ENCODE measurements at regions not wholly inside any gene's neighbourhood (a gene's known extent, or its start where the extent isn't known, plus 50 kb on each side); places are given as distances from the start of the nearest gene placed in this dataset.

DNA sequence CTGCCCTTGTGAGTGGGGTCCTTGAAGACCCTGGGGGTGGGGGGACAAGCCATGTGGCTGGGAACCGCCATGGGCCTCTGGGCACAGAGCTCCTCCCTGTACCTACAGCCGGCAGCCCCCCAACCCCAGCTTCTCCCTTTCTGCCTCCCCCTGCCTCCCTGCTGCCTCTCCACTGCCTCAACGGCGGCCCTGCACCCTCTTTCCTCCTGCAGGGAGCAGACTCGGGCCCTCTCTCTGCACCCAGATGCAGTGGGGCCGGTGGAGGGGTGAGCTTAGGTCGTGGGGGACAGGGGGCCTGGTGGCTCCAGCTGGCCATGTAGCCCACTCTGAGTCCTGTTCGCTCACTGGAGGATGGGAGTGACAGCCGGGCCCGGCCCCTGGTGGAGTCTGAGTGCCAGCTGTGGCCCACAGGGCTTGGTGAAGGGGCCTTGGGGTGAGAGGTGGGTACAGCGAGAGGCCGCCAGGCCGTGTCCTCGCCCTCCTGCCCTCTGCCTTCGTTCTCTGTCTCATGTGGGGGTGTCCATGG is 139.3 kb upstream of the COL5A1 start:
- DNase-seq (ENCODE audit: low spot score), result no peak

DNA sequence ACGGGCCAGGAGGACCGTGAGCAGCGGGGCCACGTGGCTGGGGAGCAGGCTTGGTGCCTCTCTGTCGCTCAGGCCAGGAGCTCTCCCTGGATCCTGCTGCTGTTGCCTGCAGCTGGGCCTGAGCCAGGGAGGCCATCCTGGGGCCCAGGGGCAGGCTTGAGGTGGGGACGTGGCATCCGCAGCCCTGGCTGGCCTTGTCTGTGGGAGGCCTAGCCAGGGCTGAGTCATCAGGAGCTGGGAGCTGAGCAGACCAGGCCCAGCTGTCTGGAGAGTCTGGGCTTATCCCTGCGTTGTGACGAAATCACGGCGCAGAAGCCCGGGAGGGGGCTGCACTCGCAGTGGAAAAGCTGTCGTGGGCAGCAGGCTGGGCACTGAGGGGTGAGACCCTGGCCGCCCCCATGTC is 138.8 kb upstream of the COL5A1 start:
- DNase-seq (ENCODE audit: low spot score), result peak; percentile 99

- no peak for DNase-seq (ENCODE audit: low spot score)
Observed at GRCh38 chr9:134503301-134504105, 138.1 kb upstream of the COL5A1 start.

DNA sequence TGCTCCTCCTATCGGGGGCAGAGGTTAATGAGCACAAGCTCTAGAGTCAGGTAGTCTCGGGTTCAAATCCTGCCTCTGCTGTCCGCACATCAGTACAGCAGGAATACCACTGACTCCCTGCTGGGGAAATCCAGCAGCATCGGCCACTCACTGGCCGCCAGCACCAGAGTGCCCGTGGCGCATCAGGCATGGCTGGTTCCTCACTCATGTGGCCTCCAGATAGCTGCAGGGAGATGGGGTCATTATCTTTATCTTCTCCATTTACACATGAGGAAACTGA is 137.6 kb upstream of the COL5A1 start:
- no peak for DNase-seq (ENCODE audit: low spot score)

- no peak for DNase-seq (ENCODE audit: low spot score)
Observed at GRCh38 chr9:134505032-134505431, 136.6 kb upstream of the COL5A1 start.

DNA sequence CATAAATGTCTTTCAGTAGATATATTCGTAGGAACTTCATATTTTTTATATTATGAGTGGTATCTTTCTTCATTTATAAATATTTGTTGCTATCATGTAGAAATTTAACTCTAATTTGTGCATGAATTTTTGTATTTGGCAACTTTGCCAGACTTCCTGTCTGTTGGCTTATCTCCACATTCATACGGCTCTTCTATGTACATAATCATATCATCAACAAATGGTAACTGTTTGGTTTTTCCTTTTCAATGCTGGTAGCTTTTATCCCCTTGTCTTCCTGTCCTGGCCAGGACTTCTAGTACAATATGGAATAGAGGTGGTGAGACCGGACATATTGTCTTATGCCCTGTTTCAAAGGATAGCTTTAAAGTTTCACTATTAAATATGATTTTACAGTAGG is 132.3 kb upstream of the COL5A1 start:
- DNase-seq (ENCODE audit: low spot score), result no peak

GRCh38 chr9:134509817-134510216 is 131.8 kb upstream of the COL5A1 start:
- DNase-seq (ENCODE audit: low spot score), result no peak

DNA sequence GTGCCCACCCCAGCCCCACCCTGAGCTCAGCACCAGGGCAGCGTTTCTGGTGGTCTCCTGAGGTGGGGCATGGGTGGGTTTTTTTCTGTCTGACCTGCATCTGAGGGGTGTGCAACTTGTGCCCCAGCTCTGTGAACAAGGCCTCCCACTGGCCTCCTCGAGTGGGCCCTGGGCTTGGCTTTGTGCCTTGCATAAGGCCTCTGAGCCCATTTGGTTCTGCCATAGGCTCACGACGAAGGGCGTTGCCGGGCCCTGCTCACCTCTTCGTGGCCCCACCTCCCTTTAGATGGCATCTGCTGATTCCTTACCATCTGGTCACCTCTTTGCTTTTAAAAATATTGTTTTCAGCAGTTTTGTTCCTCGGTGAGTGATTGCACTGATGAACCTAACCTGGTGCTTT is 127.1 kb upstream of the COL5A1 start:
- no peak for DNase-seq (ENCODE audit: low spot score)

- DNase-seq (ENCODE audit: low spot score), result peak; percentile 30
Observed at GRCh38 chr9:134515026-134515821, 126.4 kb upstream of the COL5A1 start.

DNA sequence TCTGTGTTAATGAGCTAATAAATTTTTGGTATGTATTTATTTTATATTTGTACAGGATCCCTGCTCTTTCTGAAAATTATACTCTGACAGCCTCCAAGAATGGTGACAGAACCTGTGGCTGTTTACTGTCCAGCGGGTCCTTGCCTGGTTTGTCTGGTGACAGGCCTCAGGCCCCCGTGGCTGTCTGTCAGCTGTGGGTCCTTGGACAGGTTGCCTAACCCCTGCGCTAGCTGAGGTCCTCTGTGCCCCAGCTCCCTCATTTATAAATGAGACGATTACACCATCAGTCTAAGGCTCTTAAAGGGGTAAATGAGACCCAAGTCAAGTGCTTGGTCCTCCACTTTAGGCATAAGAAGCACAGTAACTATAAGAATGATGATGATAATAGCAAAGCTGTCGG is 125.1 kb upstream of the COL5A1 start:
- DNase-seq (ENCODE audit: low spot score), result no peak

GRCh38 chr9:134517069-134517680 is 124.4 kb upstream of the COL5A1 start:
- DNase-seq (ENCODE audit: low spot score), result no peak

DNA sequence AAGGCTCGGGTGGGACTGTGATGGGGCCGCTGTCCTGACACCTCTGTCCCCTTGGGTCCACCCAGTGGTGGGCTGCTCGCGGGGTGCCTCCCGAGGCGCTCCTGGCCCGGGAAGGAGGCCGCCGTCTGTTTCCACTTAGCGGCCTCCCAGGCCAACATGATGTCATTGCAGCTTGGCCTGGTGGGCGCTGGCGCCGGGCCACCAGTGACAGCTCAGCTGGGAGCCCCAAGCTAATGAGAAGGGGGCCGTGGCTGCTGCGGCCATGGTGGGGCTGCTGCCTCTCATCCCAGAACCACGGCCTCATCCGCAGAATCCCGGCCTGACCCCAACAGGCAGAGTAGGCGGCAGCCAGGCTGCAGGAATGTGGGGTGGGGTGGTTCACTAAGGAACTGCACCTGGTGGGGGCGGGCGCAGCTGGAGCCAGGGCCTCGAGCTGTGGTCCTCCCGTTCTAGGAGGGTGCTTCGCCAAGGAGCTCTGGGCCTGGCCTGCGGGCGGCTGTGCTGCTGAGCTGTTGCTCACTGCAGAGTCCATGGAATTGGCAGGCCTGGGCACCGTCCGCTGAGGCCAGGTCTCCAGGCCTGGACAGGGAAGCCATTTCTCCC is 123.5 kb upstream of the COL5A1 start:
- DNase-seq (ENCODE audit: low spot score), result peak; percentile 82

- peak; percentile 4 for DNase-seq (ENCODE audit: low spot score)
Observed at GRCh38 chr9:134519375-134520070, 122.1 kb upstream of the COL5A1 start.

DNA sequence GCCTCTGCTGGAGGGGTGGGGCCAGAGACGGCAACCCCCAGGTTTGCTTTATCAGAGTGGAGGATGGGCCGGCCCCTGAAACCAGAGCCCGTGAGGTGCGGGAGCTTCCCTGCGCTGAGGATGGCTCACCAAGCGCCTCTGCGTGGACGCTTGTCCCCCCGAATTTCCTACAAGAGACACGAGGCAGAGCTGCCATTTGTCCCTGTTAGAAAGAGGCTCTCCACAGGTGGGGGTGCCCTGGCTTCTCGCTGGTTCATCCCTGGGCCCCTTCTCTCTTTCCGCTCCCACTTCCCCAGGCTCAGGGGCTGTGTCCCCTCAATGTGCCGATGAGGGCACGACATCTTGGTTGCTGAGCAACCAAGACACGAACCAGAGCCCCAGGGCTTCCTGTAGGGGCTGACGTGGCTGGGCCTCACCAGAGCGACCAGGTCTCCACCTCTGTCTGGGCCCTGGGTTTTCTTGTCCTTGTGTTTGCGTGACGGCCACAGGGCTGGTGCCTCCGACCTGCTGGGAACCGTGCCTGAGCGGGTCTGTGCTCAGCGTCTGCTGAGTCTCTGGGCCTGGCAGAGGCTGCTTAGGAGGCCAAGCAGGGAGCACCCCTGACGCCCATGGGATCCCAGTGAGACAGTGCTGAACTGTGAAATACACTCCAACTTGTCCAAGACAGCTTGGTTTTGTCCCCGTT is 119.6 kb upstream of the COL5A1 start:
- DNase-seq (ENCODE audit: low spot score), result peak; percentile 4

GRCh38 chr9:134522502-134522848 is 119.1 kb upstream of the COL5A1 start:
- DNase-seq (ENCODE audit: low spot score), result peak; percentile 4

- no peak for DNase-seq (ENCODE audit: low spot score)
Observed at GRCh38 chr9:134522976-134523375, 118.6 kb upstream of the COL5A1 start.

DNA sequence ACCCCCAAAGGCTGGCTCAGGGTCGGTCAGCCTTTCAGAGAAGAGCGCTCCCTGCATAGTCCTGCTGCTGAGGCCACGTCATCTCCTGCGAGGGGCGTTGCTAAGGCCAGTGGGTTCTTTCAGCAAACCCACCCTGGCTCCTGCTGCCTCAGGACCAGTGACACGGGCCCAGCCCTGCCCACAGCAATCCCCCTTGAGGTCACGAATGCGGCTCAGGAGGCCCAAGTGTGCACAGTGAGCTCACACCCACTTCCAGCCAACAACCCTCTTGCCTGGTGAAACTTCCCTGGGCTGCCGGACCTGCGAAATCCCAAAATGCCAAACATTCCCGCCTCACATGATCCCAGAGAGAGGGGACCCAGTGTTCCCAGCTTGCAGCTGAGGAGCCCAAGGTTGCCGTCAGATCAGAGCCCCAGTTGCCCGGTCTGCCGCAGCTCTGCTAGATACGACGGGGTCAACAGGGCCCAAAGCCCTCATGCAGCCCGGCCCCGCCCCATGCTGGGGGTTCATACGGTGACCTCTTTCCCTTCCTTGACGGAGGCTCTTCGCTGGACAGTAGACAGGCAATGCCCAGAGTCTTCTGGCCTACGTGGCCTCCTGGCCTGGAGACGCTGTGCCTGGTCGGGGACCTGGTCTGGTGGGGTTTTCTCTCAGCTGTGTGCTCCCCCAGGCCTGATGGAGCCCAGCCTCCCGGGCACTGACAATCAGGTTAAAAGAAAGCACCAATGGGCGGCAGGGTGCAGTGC is 116.4 kb upstream of the COL5A1 start:
- DNase-seq (ENCODE audit: low spot score), result peak; percentile 4

DNA sequence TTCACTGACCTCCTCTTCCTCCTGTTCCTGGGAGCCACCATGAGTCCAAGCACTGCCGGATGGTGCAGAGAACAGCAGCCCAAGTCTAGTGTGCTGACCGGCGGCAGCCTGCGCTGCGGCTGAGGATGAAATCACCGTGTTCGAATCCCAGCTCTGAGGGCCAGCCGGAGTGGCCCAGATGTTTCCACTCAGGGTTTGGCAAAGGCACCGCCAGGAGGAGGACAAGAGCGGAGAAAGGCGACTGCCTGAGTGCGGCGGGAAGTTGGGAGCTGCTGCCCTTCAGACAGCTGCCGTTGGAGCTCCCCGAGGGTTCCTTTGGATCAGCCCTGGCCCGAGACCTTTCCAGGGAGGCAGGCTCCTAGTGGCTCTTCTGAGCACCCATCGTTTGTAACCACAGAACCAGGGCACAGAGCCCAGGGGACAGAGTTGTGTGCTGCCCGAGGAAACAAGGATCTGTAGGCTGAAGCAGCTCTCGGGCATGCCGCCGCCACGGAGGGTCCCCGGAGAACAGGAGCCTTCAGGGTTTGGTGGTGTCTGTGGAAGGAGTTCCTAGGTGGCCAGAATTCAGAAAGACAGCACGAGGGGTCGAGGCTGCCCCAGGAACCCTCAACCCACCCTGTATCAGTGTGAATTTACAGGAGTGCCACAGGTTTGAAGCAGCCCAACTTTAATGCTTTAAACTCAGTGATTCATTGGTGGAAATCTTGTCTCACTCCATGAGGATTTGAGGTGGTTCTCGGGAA is 115.6 kb upstream of the COL5A1 start:
- peak; percentile 87 for DNase-seq (ENCODE audit: low spot score)

- peak; percentile 67 for DNase-seq (ENCODE audit: low spot score)
Observed at GRCh38 chr9:134526584-134527477, 114.8 kb upstream of the COL5A1 start.

Measured in AG20443 (cell line).